Islet of Langerhans (tissue), 1 donor: ENCODE measurements at regions not wholly inside any gene's neighbourhood (a gene's known extent, or its start where the extent isn't known, plus 50 kb on each side); places are given as distances from the start of the nearest gene placed in this dataset.
A peak's percentile ranks its signal among the peaks of the same experiment; 100 is the strongest.
"Not testable (repeated sequence)": the region's sequence is repeated elsewhere in the genome, so short reads cannot be mapped to it uniquely, and the experiment has no call there.

Source experiments
- FAIRE-seq: peaks from one replicate; lab custom pipeline; 2011; peaks lifted over from hg19 to GRCh38; lab: Jason Lieb, UNC

- no peak for FAIRE-seq
Observed at GRCh38 chr4:17234678-17235077, 277.2 kb downstream of the QDPR start.

- FAIRE-seq, result no peak
Observed at GRCh38 chr4:17232566-17233253, 279.2 kb downstream of the QDPR start.

- not testable (repeated sequence) for FAIRE-seq
Observed at GRCh38 chr4:17231880-17232475, 279.9 kb downstream of the QDPR start.

GRCh38 chr4:17230727-17231126 is 281.2 kb downstream of the QDPR start:
- FAIRE-seq, result no peak

- FAIRE-seq, result no peak
Observed at GRCh38 chr4:17220816-17221215, 291.1 kb downstream of the QDPR start.

GRCh38 chr4:17218786-17219185 is 293.1 kb downstream of the QDPR start:
- FAIRE-seq, result no peak

- peak; percentile 85 for FAIRE-seq
Observed at GRCh38 chr4:17206829-17207801, 304.8 kb downstream of the QDPR start.

- FAIRE-seq, result no peak
Observed at GRCh38 chr4:17204908-17205307, 306.5 kb upstream of the LDB2 start.

GRCh38 chr4:17203797-17204196 is 305.4 kb upstream of the LDB2 start:
- no peak for FAIRE-seq

- FAIRE-seq, result no peak
Observed at GRCh38 chr4:17197070-17197469, 298.6 kb upstream of the LDB2 start.

GRCh38 chr4:17195461-17196275 is 297.2 kb upstream of the LDB2 start:
- no peak for FAIRE-seq

GRCh38 chr4:17194586-17194985 is 296.1 kb upstream of the LDB2 start:
- FAIRE-seq, result no peak

- no peak for FAIRE-seq
Observed at GRCh38 chr4:17189759-17190158, 291.3 kb upstream of the LDB2 start.

GRCh38 chr4:17189401-17189720 is 290.9 kb upstream of the LDB2 start:
- FAIRE-seq, result no peak

- FAIRE-seq, result no peak
Observed at GRCh38 chr4:17188547-17189400, 290.3 kb upstream of the LDB2 start.

GRCh38 chr4:17188125-17188524 is 289.7 kb upstream of the LDB2 start:
- FAIRE-seq, result no peak

GRCh38 chr4:17187003-17187402 is 288.6 kb upstream of the LDB2 start:
- FAIRE-seq, result no peak

GRCh38 chr4:17182888-17183287 is 284.4 kb upstream of the LDB2 start:
- FAIRE-seq, result no peak

GRCh38 chr4:17174751-17175150 is 276.3 kb upstream of the LDB2 start:
- FAIRE-seq, result no peak

GRCh38 chr4:17173300-17173699 is 274.9 kb upstream of the LDB2 start:
- FAIRE-seq, result no peak

- no peak for FAIRE-seq
Observed at GRCh38 chr4:17170131-17170530, 271.7 kb upstream of the LDB2 start.
